Left ventricle myocardium inferior (tissue), 1 donor: ENCODE measurements at regions not wholly inside any gene's neighbourhood (a gene's known extent, or its start where the extent isn't known, plus 50 kb on each side); places are given as distances from the start of the nearest gene placed in this dataset.

Experiments used
- DNase-seq: peaks from one replicate; pipeline ENCODE4 v3.0.0-alpha.2; 2020
- H3K27ac ChIP-seq: fragments of 200-600 bp; replicated peaks from 2 replicates; pipeline ENCODE4 v1.8.0; 2021
- H3K27me3 ChIP-seq: fragments of 200-600 bp; 2 replicates; pipeline ENCODE4 v1.8.0; 2021; ENCODE audit warnings: low read depth
- H3K36me3 ChIP-seq: fragments of 200-600 bp; 2 replicates; pipeline ENCODE4 v1.8.0; 2021
- H3K4me1 ChIP-seq: fragments of 200-600 bp; 2 replicates; pipeline ENCODE4 v1.8.0; 2021
- H3K4me3 ChIP-seq: fragments of 200-600 bp; 2 replicates; pipeline ENCODE4 v1.8.0; 2021; ENCODE audit warnings: mild to moderate bottlenecking, moderate library complexity
- H3K9me3 ChIP-seq: fragments of 200-600 bp; replicated peaks from 2 replicates; pipeline ENCODE4 v1.8.0; 2021
- intact Hi-C: fragments of 100-400 bp; cut with micrococcal nuclease; formaldehyde crosslinking; loops from one replicate; pipeline ENCODE4 v1.11.0; 2022
- TF ChIP-seq, protein P1 (sequence below): fragments of 200-600 bp; IDR thresholded peaks from 2 replicates; pipeline ENCODE4 v1.8.0; 2021; ENCODE audit warnings: antibody characterized with exemption, mild to moderate bottlenecking, borderline replicate concordance
- donor health status: DM: no; HTN: yes; CAD: no; lungs with severe emphysema.

DNA sequence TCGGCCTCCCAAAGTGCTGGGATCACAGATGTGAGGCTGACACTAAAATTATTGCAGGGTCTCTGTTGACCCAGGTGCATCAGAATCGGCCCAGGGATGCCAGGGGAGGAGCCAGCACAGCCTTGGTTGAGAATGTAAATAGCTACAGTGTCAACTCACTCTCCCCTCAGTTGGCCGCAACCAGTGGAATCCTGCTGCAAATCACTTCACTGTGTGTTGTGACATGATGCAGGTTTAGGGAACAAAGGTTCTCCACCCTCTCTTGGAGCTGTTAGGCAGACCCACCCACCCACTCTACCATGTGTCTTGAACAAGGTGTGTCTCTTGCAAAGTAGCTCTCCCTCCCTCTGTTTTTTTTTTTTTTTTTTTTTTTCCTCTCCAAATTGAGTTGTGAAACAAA is 60.5 kb upstream of the SOD1 start:
- TF ChIP-seq, protein P1, sequence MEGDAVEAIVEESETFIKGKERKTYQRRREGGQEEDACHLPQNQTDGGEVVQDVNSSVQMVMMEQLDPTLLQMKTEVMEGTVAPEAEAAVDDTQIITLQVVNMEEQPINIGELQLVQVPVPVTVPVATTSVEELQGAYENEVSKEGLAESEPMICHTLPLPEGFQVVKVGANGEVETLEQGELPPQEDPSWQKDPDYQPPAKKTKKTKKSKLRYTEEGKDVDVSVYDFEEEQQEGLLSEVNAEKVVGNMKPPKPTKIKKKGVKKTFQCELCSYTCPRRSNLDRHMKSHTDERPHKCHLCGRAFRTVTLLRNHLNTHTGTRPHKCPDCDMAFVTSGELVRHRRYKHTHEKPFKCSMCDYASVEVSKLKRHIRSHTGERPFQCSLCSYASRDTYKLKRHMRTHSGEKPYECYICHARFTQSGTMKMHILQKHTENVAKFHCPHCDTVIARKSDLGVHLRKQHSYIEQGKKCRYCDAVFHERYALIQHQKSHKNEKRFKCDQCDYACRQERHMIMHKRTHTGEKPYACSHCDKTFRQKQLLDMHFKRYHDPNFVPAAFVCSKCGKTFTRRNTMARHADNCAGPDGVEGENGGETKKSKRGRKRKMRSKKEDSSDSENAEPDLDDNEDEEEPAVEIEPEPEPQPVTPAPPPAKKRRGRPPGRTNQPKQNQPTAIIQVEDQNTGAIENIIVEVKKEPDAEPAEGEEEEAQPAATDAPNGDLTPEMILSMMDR: no peak
- Histone ChIP-seq H3K4me1 (no peaks in the 10 kb centered on the region), H3K27me3 (peaks cover 19% of the 10 kb centered on the region), H3K27ac (no peak overlapping the region), H3K9me3 (peaks cover 13% of the 10 kb centered on the region), H3K36me3 (no peaks in the 10 kb centered on the region), H3K4me3 (no peak overlapping the region)
- DNase-seq: no peak
- intact Hi-C loops: loop anchor here (10.0 kb wide), 1 partner anchor 494 kb away; no protein-coding TSS in a partner anchor

DNA sequence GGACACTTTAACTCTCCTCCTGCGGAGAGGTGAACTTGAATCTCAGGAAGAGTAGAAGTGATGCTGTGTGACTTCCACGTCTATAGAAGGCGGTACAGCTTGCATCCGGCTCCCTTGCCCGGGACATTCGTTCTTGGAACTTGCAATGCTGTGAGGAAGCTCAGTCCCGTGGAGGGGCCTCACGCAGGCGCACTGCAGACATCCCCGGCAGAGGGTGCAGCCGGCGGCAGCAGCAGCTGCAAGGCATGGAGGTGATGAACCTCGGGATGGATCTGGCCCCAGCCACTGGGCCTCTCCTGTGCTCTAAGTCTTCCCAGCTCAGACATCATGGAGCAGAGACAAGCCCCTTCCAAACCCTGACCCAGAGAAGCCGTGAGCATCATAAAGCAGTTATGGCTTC is 61.8 kb upstream of the SOD1 start:
- H3K27me3 ChIP-seq: peaks cover 19% of the 10 kb centered on the region
- H3K4me3 ChIP-seq: no peak overlapping the region
- intact Hi-C loops: loop anchor here (10.0 kb wide), 1 partner anchor 493 kb away; no protein-coding TSS in a partner anchor
- no peak for DNase-seq
- H3K9me3 ChIP-seq: peaks cover 13% of the 10 kb centered on the region
- no peaks in the 10 kb centered on the region for H3K36me3 ChIP-seq
- peaks cover 8% of the 10 kb centered on the region for H3K4me1 ChIP-seq
- no peak overlapping the region for H3K27ac ChIP-seq
- TF ChIP-seq, protein P1: no peak

DNA sequence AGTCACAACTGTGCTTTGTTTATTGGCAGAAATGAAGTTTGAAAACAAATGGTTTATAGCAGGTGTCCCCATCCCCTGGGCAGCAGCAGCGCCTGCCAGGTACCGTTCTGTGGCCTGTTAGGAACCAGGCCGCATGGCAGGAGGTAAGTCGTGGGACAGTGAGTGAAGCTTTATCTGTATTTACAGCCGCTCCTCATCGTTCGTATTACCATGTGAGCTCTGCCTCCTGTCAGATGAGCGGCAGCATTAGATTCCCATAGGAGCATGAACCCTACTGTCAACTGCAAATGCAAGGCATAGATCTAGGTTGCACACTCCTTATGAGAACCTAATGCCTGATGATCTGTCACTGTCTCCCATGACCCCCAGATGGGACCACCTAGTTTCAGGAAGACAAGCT is 63.4 kb upstream of the SOD1 start:
- TF ChIP-seq, protein P1: no peak
- Histone ChIP-seq H3K27me3 (peaks cover 19% of the 10 kb centered on the region), H3K36me3 (no peaks in the 10 kb centered on the region), H3K9me3 (peaks cover 13% of the 10 kb centered on the region), H3K4me3 (no peak overlapping the region), H3K4me1 (peaks cover 10% of the 10 kb centered on the region), H3K27ac (no peak overlapping the region)
- intact Hi-C loops: loop anchor here (10.0 kb wide), 1 partner anchor 491 kb away; no protein-coding TSS in a partner anchor
- DNase-seq: no peak

DNA sequence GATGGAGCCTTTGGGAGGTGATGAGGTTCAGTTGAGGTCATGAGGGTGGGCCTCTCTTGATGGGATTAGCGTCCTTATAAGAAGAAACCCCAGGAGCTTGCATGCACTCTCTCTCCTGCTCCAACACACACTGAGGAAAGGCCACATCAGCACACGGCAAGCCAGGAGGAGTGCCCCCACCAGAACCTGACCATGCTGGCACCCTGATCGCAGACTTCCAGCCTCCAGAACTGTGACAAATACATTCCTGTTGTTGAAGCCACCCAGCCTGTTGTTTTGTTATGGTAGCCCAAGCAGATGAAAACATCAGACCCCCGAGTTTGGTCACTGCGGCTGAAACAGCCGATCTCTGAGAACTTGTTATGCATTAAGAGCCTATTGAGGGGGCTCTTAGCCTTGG is 64.8 kb upstream of the SOD1 start:
- no peak for DNase-seq
- Histone ChIP-seq H3K4me3 (no peak overlapping the region), H3K27me3 (peaks cover 19% of the 10 kb centered on the region), H3K27ac (no peak overlapping the region), H3K36me3 (no peaks in the 10 kb centered on the region), H3K4me1 (peaks cover 10% of the 10 kb centered on the region), H3K9me3 (peaks cover 13% of the 10 kb centered on the region)
- intact Hi-C loops: loop anchor here (10.0 kb wide), 1 partner anchor 490 kb away; no protein-coding TSS in a partner anchor
- TF ChIP-seq, protein P1: no peak

DNA sequence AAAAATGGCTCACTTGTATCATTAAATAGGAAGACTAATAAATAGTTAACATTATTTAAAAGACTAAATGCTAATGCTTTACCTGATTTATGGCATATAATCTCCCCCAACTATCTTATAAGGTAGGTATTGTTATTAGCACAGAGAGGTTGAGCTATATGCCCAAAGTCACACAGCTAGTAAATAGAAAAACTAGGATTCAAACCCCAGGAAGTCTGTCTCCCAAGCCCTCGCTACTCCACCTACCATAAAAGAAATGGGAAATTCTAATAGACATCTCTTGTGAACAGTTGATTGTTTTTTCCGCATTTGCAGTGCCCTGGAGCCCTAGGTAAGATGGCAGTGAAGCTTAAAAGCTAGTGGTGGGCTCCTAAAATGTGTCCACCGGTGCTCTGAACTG is 65.2 kb upstream of the SOD1 start:
- intact Hi-C loops: loop anchor here (10.0 kb wide), 1 partner anchor 489 kb away; no protein-coding TSS in a partner anchor
- TF ChIP-seq, protein P1: no peak
- no peak overlapping the region for H3K27ac ChIP-seq

More for the DNA sequence above, 65.2 kb upstream of the SOD1 start:
- no peak overlapping the region for H3K4me3 ChIP-seq
- H3K9me3 ChIP-seq: peaks cover 13% of the 10 kb centered on the region
- DNase-seq: no peak
- H3K27me3 ChIP-seq: peaks cover 19% of the 10 kb centered on the region
- peaks cover 10% of the 10 kb centered on the region for H3K4me1 ChIP-seq
- H3K36me3 ChIP-seq: no peaks in the 10 kb centered on the region
